Heart right ventricle (tissue), 16 donors: ENCODE measurements at regions not wholly inside any gene's neighbourhood (a gene's known extent, or its start where the extent isn't known, plus 50 kb on each side); places are given as distances from the start of the nearest gene placed in this dataset.

ENCODE experiments used
- ATAC-seq, 8 donors: fragments of 200-7000 bp; cut with Tn5 transposase; one replicate each; pipeline ENCODE4 v1.9.1; 2020; ENCODE audit warnings: mild to moderate bottlenecking in 8 of 8, moderate library complexity in 8 of 8, moderate number of reproducible peaks in 1 of 8
- DNase-seq, 2 donors: peaks; one replicate each; pipeline ENCODE4 v3.0.0-alpha.2; 2020
- H3K27ac ChIP-seq, 10 donors: fragments of 200-600 bp; sonication (generic) in 2 of 10; one replicate each; pipeline versions ENCODE4 v1.5.0 to v1.8.0; 2020 to 2022; ENCODE audit warnings: mild to moderate bottlenecking in 3 of 10
- H3K27me3 ChIP-seq, 7 donors: fragments of 200-600 bp; one replicate each; pipeline ENCODE4 v1.8.0; 2021 to 2022; ENCODE audit warnings: mild to moderate bottlenecking in 2 of 7
- H3K36me3 ChIP-seq, 9 donors: fragments of 200-600 bp; sonication (generic) in 1 of 9; one replicate each; pipeline versions ENCODE4 v1.5.0 to v1.8.0; 2020 to 2022; ENCODE audit warnings: mild to moderate bottlenecking in 2 of 9
- H3K4me1 ChIP-seq, 9 donors: fragments of 200-600 bp; sonication (generic) in 1 of 9; one replicate each; pipeline versions ENCODE4 v1.5.0 to v1.8.0; 2020 to 2022; ENCODE audit warnings: mild to moderate bottlenecking in 4 of 9
- H3K4me3 ChIP-seq, 10 donors: fragments of 200-600 bp; sonication (generic) in 2 of 10; one replicate each; pipeline versions ENCODE4 v1.5.0 to v1.8.0; 2020 to 2022; ENCODE audit warnings: mild to moderate bottlenecking in 7 of 10, moderate library complexity in 2 of 10
- H3K9me3 ChIP-seq, 11 donors: fragments of 200-600 bp in 10 of 11; sonication (generic) in 2 of 11; one replicate each; pipeline versions ENCODE4 v1.5.0 to v1.8.0; 2013 to 2022; ENCODE audit warnings: mild to moderate bottlenecking in 2 of 11, control low read depth in 1 of 11, moderate library complexity in 1 of 11
- CTCF ChIP-seq, 9 donors: fragments of 200-600 bp; sonication (generic) in 2 of 9; IDR thresholded peaks; one replicate each; pipeline versions ENCODE4 v1.5.0 to v1.8.0; 2021 to 2022; ENCODE audit warnings: antibody characterized with exemption in 9 of 9, mild to moderate bottlenecking in 5 of 9, moderate library complexity in 1 of 9
- WGBS, 2 donors: extraction: QIAGEN DNeasy Blood & Tissue Kit; methylation state at CpG; one replicate each; pipeline ENCODE4 v1.1.7; 2013; ENCODE audit warnings: inconsistent platforms in 1 of 2; 5-methylcytosine and 5-hydroxymethylcytosine counted together
- intact Hi-C, 10 donors: fragments of 100-400 bp; cut with DNase I; formaldehyde crosslinking; loops; one replicate each; pipeline versions ENCODE4 v1.11.1 to v1.14.2; 2022
- donor health status: Arrhythmogenic right ventricular cardiomyopathy.
- donor health status: ischemic (EF 13 %, LVEDD 7.1; RV severe dilation, severe dysfunction).
- donor health status: healthy with polysubstance abuse.
- donor health status: DM: no; HTN: yes; CAD: no.
- donor health status: DM: no; HTN: no; CAD: no.
- donor health status: ischemic (EF 25% LVEDD 6.9; RV normal size, moderate dysfunction).
- donor health status: ischemic (EF 25% LVEDD 5.7; RV mildly dilated, moderate dysfunction).
- donor health status: healthy.
- donor health status: DM: yes; HTN: yes; CAD: no.
- donor health status: Ischemic cardiomyopathy.
- donor health status: ischemic (EF 35%, LVEDD 5.7; RV mildly dilated, moderate dysfunction).
- donor health status: nonischemic (EF 11% LVEDD 7.7; RV severe dilation, severe dysfunction).
- donor health status: DM: yes; HTN: yes; CAD: no.
- donor health status: PGD.
- donor health status: ischemic (EF 29% LVEDD 5.4; RV normal size, mild dysfunction).
- donor health status: nonischemic (EF 23%, LVEDD 6.1; RV moderate dilation, normal function).

GRCh38 chr17:79476074-79476652, 134.7 kb downstream of the RBFOX3 start:
- WGBS, 2 donors = 27% methylated on average over 13 of the region's 13 CpGs

GRCh38 chr17:79473876-79474440, 136.9 kb downstream of the RBFOX3 start:
- no peaks in the 10 kb centered on the region for H3K9me3 ChIP-seq
- H3K36me3 ChIP-seq = no peaks in the 10 kb centered on the region
- H3K27me3 ChIP-seq = peaks cover 0 to 90% (median 73%) of the 10 kb centered on the region in 7 donors
- H3K27ac ChIP-seq = no peak overlapping the region
- intact Hi-C loops = no loop called here
- H3K4me3 ChIP-seq = no peak overlapping the region
- no peak for ATAC-seq
- 72 to 74% methylated on average over 12 of the region's 12 CpGs for WGBS, 2 donors
- DNase-seq = no peak
- no peak for TF ChIP-seq CTCF (IDR thresholded peaks at IDR 0.05)
- no peaks in the 10 kb centered on the region for H3K4me1 ChIP-seq

More at GRCh38 chr17:79476074-79476652, 134.7 kb downstream of the RBFOX3 start:
- no peak for ATAC-seq
- no peak overlapping the region for H3K4me3 ChIP-seq
- no peak for TF ChIP-seq CTCF (IDR thresholded peaks at IDR 0.05)
- no peaks in the 10 kb centered on the region for H3K36me3 ChIP-seq
- H3K4me1 ChIP-seq = no peaks in the 10 kb centered on the region
- no peaks in the 10 kb centered on the region for H3K9me3 ChIP-seq
- DNase-seq = no peak
- peaks cover 0 to 89% (median 80%) of the 10 kb centered on the region in 7 donors for H3K27me3 ChIP-seq
- H3K27ac ChIP-seq = no peak overlapping the region
- intact Hi-C loops = no loop called here

GRCh38 chr17:79473111-79473875, 137.6 kb downstream of the RBFOX3 start:
- Histone ChIP-seq H3K4me1 (no peaks in the 10 kb centered on the region), H3K36me3 (no peaks in the 10 kb centered on the region), H3K27ac (no peak overlapping the region), H3K9me3 (no peaks in the 10 kb centered on the region), H3K27me3 (peaks cover 0 to 89% (median 72%) of the 10 kb centered on the region in 7 donors), H3K4me3 (no peak overlapping the region)
- intact Hi-C loops = no loop called here
- DNase-seq (no peak), ATAC-seq (no peak)
- TF ChIP-seq CTCF (IDR thresholded peaks at IDR 0.05) = no peak
- 44 to 55% methylated on average over 14 of the region's 14 CpGs for WGBS, 2 donors

GRCh38 chr17:79470754-79471153, 140.1 kb downstream of the RBFOX3 start:
- Histone ChIP-seq H3K4me1 (no peaks in the 10 kb centered on the region), H3K27ac (no peak overlapping the region), H3K27me3 (peaks cover 3 to 92% (median 77%) of the 10 kb centered on the region in 7 donors), H3K4me3 (no peak overlapping the region), H3K36me3 (no peaks in the 10 kb centered on the region), H3K9me3 (no peaks in the 10 kb centered on the region)
- intact Hi-C loops = no loop called here
- ATAC-seq (no peak), DNase-seq (no peak)
- WGBS, 2 donors = 65 to 70% methylated on average over 4 of the region's 4 CpGs
- TF ChIP-seq CTCF (IDR thresholded peaks at IDR 0.05) = no peak
